ENCODE measurements at regions not wholly inside any gene's neighbourhood (a gene's known extent, or its start where the extent isn't known, plus 50 kb on each side); places are given as distances from the start of the nearest gene placed in this dataset.

DNA sequence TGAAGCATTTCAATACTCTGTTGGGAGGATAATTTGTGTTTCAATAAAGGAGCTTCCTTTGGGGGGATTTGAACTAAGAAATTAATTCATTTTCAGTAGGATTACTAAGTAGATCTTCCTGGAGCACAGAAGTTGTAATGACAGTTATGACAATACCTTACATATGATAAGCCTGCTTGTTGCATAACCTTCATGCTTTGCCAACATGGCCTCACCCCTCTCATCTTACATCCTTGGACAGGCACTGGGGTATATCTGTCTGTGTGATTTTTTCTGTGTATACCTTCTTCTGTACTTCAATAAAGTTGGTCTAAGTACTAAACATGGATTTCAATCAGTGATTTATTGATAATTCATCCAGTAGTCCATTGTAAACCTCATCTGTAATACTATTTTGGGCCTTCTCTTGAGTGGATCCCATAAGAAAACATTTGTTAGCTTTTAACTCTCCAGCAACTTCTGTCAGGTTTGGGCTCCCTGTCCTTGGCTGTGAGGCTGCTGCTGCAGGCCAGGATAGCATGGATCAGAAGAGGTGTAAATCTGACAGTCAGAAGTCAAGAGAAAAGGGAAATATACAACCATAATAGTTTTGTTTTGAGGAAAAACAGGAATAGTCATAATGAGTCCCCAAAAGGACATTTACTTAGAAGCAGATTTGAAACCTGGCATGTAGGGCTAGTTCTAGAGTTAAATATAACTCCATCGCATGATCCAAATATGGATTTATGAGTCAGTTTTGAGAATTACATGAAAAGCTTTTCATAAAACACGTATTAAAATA, 422.2 kb downstream of the KLF5 start:
- no peak for DNase-seq (ENCODE audit: low read depth)
- TF ChIP-seq, protein P1, sequence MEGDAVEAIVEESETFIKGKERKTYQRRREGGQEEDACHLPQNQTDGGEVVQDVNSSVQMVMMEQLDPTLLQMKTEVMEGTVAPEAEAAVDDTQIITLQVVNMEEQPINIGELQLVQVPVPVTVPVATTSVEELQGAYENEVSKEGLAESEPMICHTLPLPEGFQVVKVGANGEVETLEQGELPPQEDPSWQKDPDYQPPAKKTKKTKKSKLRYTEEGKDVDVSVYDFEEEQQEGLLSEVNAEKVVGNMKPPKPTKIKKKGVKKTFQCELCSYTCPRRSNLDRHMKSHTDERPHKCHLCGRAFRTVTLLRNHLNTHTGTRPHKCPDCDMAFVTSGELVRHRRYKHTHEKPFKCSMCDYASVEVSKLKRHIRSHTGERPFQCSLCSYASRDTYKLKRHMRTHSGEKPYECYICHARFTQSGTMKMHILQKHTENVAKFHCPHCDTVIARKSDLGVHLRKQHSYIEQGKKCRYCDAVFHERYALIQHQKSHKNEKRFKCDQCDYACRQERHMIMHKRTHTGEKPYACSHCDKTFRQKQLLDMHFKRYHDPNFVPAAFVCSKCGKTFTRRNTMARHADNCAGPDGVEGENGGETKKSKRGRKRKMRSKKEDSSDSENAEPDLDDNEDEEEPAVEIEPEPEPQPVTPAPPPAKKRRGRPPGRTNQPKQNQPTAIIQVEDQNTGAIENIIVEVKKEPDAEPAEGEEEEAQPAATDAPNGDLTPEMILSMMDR (IDR thresholded peaks at IDR 0.05; ENCODE audit: insufficient read depth, low read length, poor library complexity, severe bottlenecking) = no peak

DNA sequence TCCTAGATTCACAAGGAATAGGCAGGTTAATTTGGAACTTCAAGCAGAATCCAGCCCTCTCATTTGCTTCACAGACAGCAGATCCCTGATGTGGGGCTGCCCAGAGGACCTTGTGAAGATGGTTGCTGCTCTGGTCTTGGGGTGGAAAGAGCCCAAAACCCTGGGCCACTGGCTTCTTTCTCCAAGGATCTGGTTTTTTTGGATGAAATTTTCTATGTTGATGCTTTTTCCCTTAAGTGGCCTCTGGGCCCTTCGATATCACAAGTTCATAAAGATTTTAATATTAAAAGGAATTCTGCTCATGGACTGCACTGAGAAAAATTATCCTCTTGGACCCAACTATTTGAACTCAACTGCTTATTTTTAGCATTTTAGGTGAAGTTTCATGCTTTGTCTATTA, 421.1 kb downstream of the KLF5 start:
- Histone ChIP-seq H3K36me3 (ENCODE audit: control insufficient read depth, insufficient read depth, low read length) (no peaks in the 10 kb centered on the region), H3K4me3 (ENCODE audit: low read depth, low read length) (no peak overlapping the region), H3K27me3 (ENCODE audit: control insufficient read depth, insufficient read depth, low read length) (no peaks in the 10 kb centered on the region)
- DNase-seq (ENCODE audit: low read depth) = no peak
- TF ChIP-seq, protein P1 (IDR thresholded peaks at IDR 0.05; ENCODE audit: insufficient read depth, low read length, poor library complexity, severe bottlenecking) = no peak

More for the DNA sequence above, 422.2 kb downstream of the KLF5 start:
- Histone ChIP-seq H3K36me3 (ENCODE audit: control insufficient read depth, insufficient read depth, low read length) (no peaks in the 10 kb centered on the region), H3K27me3 (ENCODE audit: control insufficient read depth, insufficient read depth, low read length) (no peaks in the 10 kb centered on the region), H3K4me3 (ENCODE audit: low read depth, low read length) (no peak overlapping the region)

DNA sequence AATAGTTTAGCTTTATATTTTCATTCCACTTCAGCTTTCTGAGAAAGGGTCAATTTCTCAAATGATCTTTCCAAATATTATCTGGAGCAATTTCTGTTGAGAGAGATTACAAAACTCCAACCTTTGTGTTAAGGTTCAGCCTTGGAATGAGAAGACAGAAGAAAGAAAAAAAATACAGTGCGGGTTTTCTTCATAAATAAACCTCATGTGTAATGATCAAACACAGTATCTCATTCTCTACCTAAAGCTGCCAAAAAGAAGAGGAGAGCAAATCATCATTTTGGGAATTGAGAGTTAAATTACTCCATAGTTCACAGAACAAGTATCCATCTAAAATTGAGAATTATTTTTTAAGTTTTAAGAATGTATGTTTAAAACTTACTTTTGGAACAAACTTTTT, 420.5 kb downstream of the KLF5 start:
- H3K27me3 ChIP-seq (ENCODE audit: control insufficient read depth, insufficient read depth, low read length) = no peaks in the 10 kb centered on the region
- H3K36me3 ChIP-seq (ENCODE audit: control insufficient read depth, insufficient read depth, low read length) = no peaks in the 10 kb centered on the region
- TF ChIP-seq, protein P1 (IDR thresholded peaks at IDR 0.05; ENCODE audit: insufficient read depth, low read length, poor library complexity, severe bottlenecking) = no peak
- no peak for DNase-seq (ENCODE audit: low read depth)
- H3K4me3 ChIP-seq (ENCODE audit: low read depth, low read length) = no peak overlapping the region

DNA sequence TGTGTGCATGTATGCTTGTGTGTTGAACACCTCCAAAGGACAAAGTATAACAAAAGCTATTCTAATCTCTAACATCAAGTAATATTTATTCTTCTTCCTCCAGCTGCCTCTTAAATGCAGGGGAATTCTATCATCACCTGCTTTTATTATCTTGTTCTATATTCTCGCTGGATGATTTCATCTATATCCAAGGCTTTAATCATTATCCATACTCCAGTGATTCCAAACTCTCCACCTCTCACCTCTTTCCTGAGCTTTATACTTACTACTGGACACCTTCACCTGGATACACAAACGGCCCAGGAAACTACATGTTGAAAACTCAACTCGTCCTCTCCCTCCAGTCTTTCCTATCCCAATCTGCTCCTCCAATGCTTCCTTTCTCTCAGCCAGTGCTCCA, 418.6 kb downstream of the KLF5 start:
- no peaks in the 10 kb centered on the region for H3K27me3 ChIP-seq (ENCODE audit: control insufficient read depth, insufficient read depth, low read length)
- TF ChIP-seq, protein P1 (IDR thresholded peaks at IDR 0.05; ENCODE audit: insufficient read depth, low read length, poor library complexity, severe bottlenecking) = no peak
- no peak for DNase-seq (ENCODE audit: low read depth)
- H3K4me3 ChIP-seq (ENCODE audit: low read depth, low read length) = no peak overlapping the region
- no peaks in the 10 kb centered on the region for H3K36me3 ChIP-seq (ENCODE audit: control insufficient read depth, insufficient read depth, low read length)

DNA sequence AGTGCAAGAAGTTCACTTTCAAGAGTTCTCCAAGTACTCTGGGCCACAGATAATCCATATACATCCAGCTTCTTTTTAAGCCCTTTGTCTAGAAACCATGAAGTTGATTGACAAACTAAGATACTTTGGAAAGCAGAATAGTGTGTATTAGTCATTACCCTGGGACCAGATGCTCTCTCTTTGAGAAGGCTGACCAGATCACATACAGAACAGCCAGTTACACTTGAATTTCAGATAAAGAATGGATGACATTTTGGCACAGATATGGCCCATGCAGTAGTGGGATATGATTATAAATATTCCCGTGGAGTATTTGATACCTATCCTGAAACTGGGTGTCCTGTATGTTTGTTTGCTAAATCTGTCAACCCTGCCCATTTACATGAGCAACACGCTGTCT, 414.2 kb downstream of the KLF5 start:
- Histone ChIP-seq H3K36me3 (ENCODE audit: control insufficient read depth, insufficient read depth, low read length) (no peaks in the 10 kb centered on the region), H3K4me3 (ENCODE audit: low read depth, low read length) (no peak overlapping the region), H3K27me3 (ENCODE audit: control insufficient read depth, insufficient read depth, low read length) (no peaks in the 10 kb centered on the region)
- TF ChIP-seq, protein P1 (IDR thresholded peaks at IDR 0.05; ENCODE audit: insufficient read depth, low read length, poor library complexity, severe bottlenecking) = no peak
- no peak for DNase-seq (ENCODE audit: low read depth)

DNA sequence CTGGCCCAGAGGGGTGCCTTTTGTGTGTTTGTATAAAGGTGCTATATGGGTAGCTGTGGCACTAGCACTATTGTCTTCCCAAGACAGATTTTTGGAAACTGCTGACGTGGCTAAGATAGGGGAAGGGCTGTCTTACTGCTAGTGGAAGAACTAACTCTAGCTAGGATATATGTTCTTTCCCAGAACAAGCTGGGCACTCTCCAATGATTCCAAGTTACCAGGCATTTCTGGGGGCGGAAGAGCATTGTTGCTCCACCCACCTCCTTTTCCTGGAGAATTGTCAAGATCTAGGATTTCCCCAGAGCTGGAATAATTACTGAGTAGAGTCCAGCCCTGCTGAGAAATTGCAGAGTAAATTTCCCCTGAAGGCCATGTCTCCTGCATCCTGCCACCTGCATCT, 408.3 kb downstream of the KLF5 start:
- TF ChIP-seq, protein P1 (IDR thresholded peaks at IDR 0.05; ENCODE audit: insufficient read depth, low read length, poor library complexity, severe bottlenecking) = no peak
- Histone ChIP-seq H3K27me3 (ENCODE audit: control insufficient read depth, insufficient read depth, low read length) (no peaks in the 10 kb centered on the region), H3K36me3 (ENCODE audit: control insufficient read depth, insufficient read depth, low read length) (no peaks in the 10 kb centered on the region), H3K4me3 (ENCODE audit: low read depth, low read length) (no peak overlapping the region)
- no peak for DNase-seq (ENCODE audit: low read depth)

Data from kidney epithelial cell (primary cell).